GM10248 (cell line): ENCODE measurements at regions not wholly inside any gene's neighbourhood (a gene's known extent, or its start where the extent isn't known, plus 50 kb on each side); places are given as distances from the start of the nearest gene placed in this dataset.

Experiments
- CTCF ChIA-PET: fragments of 300-600 bp; sonication (Branson Sonifier 250); formaldehyde crosslinking; extraction: SDS; loops from one replicate; lab custom pipeline; 2021; ENCODE audit warnings: antibody characterized with exemption; lab: Yijun Ruan, JAX
- POLR2A ChIA-PET: fragments of 350-650 bp; sonication (Branson Sonifier 250); formaldehyde crosslinking; extraction: SDS; loops from one replicate; lab custom pipeline; 2020; ENCODE audit warnings: antibody characterized with exemption; lab: Yijun Ruan, JAX
- DNase-seq: peaks from one replicate; pipeline ENCODE4 v3.0.0; 2012; ENCODE audit errors: extremely low spot score
- TF ChIP-seq, protein P1 (sequence below): IDR thresholded peaks from 2 replicates; pipeline ENCODE4 v1.5.1; 2012; ENCODE audit warnings: mild to moderate bottlenecking, low read depth; ENCODE audit errors: extremely low read depth, missing control alignments, control extremely low read depth

DNA sequence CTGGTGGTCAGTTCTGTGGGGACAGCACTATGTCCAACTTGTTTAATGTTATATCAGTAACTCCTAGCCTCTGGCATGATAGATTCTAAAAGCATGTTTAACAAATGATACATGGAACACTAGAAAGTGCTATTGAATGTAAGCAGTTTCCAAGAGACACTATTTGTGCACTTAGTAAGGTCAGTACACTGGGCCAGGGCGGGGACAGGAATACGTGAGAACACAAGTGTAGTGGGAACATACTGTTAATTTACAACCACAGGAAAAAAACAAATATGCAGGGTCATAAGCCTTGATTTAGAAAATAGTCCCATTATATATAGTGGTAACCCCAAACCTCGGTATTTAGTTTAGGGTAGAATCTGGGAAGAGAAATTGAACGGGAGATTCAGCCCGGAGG is 88.9 kb upstream of the SLC38A2 start:
- DNase-seq: no peak
- TF ChIP-seq, protein P1, sequence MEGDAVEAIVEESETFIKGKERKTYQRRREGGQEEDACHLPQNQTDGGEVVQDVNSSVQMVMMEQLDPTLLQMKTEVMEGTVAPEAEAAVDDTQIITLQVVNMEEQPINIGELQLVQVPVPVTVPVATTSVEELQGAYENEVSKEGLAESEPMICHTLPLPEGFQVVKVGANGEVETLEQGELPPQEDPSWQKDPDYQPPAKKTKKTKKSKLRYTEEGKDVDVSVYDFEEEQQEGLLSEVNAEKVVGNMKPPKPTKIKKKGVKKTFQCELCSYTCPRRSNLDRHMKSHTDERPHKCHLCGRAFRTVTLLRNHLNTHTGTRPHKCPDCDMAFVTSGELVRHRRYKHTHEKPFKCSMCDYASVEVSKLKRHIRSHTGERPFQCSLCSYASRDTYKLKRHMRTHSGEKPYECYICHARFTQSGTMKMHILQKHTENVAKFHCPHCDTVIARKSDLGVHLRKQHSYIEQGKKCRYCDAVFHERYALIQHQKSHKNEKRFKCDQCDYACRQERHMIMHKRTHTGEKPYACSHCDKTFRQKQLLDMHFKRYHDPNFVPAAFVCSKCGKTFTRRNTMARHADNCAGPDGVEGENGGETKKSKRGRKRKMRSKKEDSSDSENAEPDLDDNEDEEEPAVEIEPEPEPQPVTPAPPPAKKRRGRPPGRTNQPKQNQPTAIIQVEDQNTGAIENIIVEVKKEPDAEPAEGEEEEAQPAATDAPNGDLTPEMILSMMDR: no peak
- CTCF ChIA-PET: no interaction called here
- POLR2A ChIA-PET: no interaction called here

DNA sequence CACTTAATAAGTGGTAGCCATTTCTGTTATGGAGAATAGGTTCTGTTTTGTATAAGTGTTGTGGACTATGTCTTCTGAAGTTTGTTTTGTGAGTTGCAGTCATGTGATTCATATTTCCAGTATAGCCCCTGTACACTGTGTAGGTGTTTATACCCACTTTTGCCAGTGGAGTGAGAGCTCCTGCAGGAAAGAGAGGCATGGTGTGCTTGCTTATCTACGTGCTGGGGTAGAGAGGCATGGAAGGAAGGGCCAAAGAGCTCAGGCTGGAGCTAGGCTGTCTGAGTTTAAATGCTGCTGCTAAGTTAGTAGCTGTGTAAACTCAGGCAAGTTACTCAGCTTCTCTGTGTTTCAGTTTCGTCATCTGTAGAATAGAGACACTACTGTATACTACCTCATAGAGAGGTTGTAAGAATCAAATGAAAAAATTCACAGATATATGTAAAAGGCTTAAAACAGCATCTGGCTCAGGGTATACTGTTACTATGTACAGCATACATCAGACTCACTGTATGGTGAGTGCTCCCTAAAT is 88.2 kb upstream of the SLC38A2 start:
- ChIA-PET CTCF (interaction anchor here (0.6 to 1.2 kb wide), 4 partner anchors 15 to 28 kb away, joined by 3 to 4 read pairs (median 4); no protein-coding TSS in a partner anchor), POLR2A (no interaction called here)
- TF ChIP-seq, protein P1: no peak
- DNase-seq: no peak

- no peak for DNase-seq
- CTCF ChIA-PET: interaction anchor here (0.9 to 1.2 kb wide), 4 partner anchors 12 to 27 kb away, joined by 3 to 4 read pairs (median 4); no protein-coding TSS in a partner anchor
Observed at GRCh38 chr12:46459861-46460545, 87.4 kb upstream of the SLC38A2 start.

DNA sequence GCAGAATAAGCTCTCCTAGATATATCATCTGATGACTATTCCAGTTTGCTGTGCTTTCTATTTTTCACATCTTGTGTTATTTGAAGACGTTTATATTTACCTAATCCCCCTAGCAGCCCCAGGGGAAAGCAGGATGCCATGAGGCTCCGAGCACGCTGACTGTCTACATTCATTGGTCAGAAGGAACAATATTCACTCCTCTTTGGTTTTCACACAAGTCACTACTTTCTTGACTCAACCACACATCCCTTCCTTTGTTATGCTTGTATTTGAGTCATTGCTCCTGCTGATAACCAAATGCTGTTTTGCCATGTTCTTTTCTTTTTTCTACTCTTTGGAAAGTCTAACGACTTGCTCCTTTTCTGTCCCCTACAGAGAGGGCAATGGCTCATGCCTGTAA is 86.5 kb upstream of the SLC38A2 start:
- CTCF ChIA-PET: interaction anchor here (0.7 to 1.0 kb wide), 2 partner anchors 12 to 61 kb away, joined by 3 read pairs; no protein-coding TSS in a partner anchor
- DNase-seq: no peak
- TF ChIP-seq, protein P1: no peak
- POLR2A ChIA-PET: no interaction called here

More at GRCh38 chr12:46459861-46460545, 87.4 kb upstream of the SLC38A2 start:
- POLR2A ChIA-PET: no interaction called here
- TF ChIP-seq, protein P1: no peak

DNA sequence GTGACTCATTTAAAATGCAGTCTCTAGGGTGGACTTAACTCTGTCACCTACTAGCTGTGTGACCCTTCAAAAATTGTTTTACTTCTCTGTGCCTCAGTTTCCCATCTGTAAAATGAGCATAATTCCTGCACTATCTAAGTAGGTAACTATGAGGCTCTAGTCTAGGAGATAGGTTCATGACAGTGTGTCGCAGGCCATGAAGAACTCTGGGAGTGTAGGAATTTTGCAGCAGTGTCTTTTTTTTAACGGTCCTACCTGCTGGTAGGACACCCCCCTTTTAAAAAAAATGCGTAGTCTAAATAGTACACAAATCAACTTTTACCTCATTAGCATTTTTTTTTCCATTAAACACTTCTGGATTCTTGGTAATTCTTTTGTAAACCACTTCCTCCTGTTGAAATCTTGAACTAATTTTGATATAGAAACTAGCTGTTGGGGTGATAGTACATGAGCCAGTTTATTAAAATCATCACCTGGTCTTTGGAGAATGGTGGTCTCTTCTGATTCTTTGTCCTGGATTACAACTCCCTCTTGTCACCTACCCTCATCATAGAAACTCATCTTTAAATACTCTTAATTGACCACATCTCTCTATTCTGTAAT is 86.0 kb upstream of the SLC38A2 start:
- ChIA-PET CTCF (interaction anchor here (0.7 kb wide), 1 partner anchor 62 kb away, joined by 3 read pairs; no protein-coding TSS in a partner anchor), POLR2A (no interaction called here)
- TF ChIP-seq, protein P1: no peak
- DNase-seq: no peak

DNA sequence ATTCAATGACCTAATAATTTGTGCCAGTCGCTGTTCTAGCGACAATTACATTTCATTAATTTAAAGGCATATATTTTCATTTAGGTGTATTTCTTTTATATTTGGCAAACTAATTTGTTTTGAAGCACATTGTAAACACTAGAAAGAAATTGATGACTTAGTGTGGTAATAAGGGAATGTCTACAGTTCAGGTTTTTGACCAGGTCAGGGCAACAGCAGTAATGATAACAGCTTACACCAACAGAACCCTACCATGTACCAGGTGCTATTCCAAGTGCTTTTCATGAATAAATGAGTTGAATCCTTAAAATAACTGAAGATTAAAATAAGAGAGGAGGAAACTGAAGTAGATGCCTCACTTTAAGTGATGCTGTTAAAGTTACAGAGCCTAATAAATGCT is 85.4 kb upstream of the SLC38A2 start:
- no peak for DNase-seq
- TF ChIP-seq, protein P1: no peak
- ChIA-PET POLR2A (no interaction called here), CTCF (no interaction called here)
